HEK293 (cell line): ENCODE measurements at regions not wholly inside any gene's neighbourhood (a gene's known extent, or its start where the extent isn't known, plus 50 kb on each side); places are given as distances from the start of the nearest gene placed in this dataset.
A peak's percentile ranks its signal among the peaks of the same experiment; 100 is the strongest.

Experiments
- CTCF ChIA-PET: fragments of 350-600 bp; formaldehyde crosslinking; extraction: SDS; loops from one replicate; lab custom pipeline; 2021; ENCODE audit warnings: antibody characterized with exemption; lab: Yijun Ruan, JAX
- POLR2A ChIA-PET: fragments of 300-600 bp; formaldehyde crosslinking; extraction: SDS; loops from one replicate; lab custom pipeline; 2020; ENCODE audit warnings: antibody characterized with exemption, inconsistent platforms; lab: Yijun Ruan, JAX
- H3K27ac ChIP-seq: fragments of 200-500 bp; sonication (Bioruptor generic); 2 replicates; pipeline ENCODE4 v1.5.1; 2014; ENCODE audit warnings: low read depth, low read length, control low read depth, inconsistent platforms; ENCODE audit errors: extremely low read depth
- H3K36me3 ChIP-seq, 2 experiments: fragments of 200-500 bp in 1 of 2; sonication (Bioruptor generic) in 1 of 2; 1 replicate in 1 of 2; 2 replicates in 1 of 2; pipeline ENCODE4 v1.5.1; 2014 to 2017; ENCODE audit warnings: inconsistent platforms in 2 of 2, low read length in 2 of 2; ENCODE audit not compliant: control insufficient read depth in 2 of 2, insufficient read depth in 1 of 2
- H3K4me1 ChIP-seq: fragments of 200-500 bp; sonication (Bioruptor generic); 2 replicates; pipeline ENCODE4 v1.5.1; 2014; ENCODE audit warnings: mild to moderate bottlenecking, low read length, inconsistent platforms; ENCODE audit not compliant: control insufficient read depth, insufficient read depth
- H3K4me3 ChIP-seq: 2 replicates; pipeline ENCODE4 v1.5.1; 2011; ENCODE audit warnings: low read depth, mild to moderate bottlenecking, control low read depth, low read length, moderate library complexity
- H3K9me3 ChIP-seq: fragments of 200-500 bp; sonication (Bioruptor generic); 2 replicates; pipeline ENCODE4 v1.5.1; 2014; ENCODE audit warnings: low read depth, low read length, inconsistent platforms; ENCODE audit not compliant: control insufficient read depth, insufficient read depth
- HOXA7 ChIP-seq: sonication (generic); formaldehyde crosslinking; IDR thresholded peaks from 2 replicates; pipeline ENCODE4 v1.8.1; 2022; ENCODE audit warnings: missing genetic modification reagents, borderline replicate concordance
- KLF7 ChIP-seq: fragments of 450-650 bp; formaldehyde crosslinking; IDR thresholded peaks from 2 replicates; pipeline ENCODE4 v1.5.1; 2016; ENCODE audit warnings: missing biosample characterization, missing genetic modification characterization, borderline replicate concordance
- OSR2 ChIP-seq: fragments of 450-650 bp; formaldehyde crosslinking; IDR thresholded peaks from 2 replicates; pipeline ENCODE4 v1.5.1; 2016; ENCODE audit warnings: missing biosample characterization, missing genetic modification characterization
- REPIN1 ChIP-seq: fragments of 450-650 bp; formaldehyde crosslinking; IDR thresholded peaks from 2 replicates; pipeline ENCODE4 v1.5.1; 2017; ENCODE audit warnings: missing biosample characterization, missing genetic modification characterization, low read depth
- SCRT1 ChIP-seq: fragments of 450-650 bp; formaldehyde crosslinking; IDR thresholded peaks from 2 replicates; pipeline ENCODE4 v1.5.1; 2016; ENCODE audit warnings: missing biosample characterization, missing genetic modification characterization, borderline replicate concordance
- SP2 ChIP-seq: fragments of 450-650 bp; formaldehyde crosslinking; IDR thresholded peaks from 2 replicates; pipeline ENCODE4 v1.5.1; 2016; ENCODE audit warnings: missing biosample characterization, missing genetic modification characterization
- TRIM28 ChIP-seq: IDR thresholded peaks from 2 replicates; pipeline ENCODE4 v1.6.1; 2011; ENCODE audit warnings: low read length, control low read depth, borderline replicate concordance
- ZBTB17 ChIP-seq: fragments of 450-650 bp; formaldehyde crosslinking; IDR thresholded peaks from 2 replicates; pipeline ENCODE4 v1.5.1; 2016; ENCODE audit warnings: missing biosample characterization, missing genetic modification characterization
- ZBTB20 ChIP-seq: fragments of 450-650 bp; formaldehyde crosslinking; IDR thresholded peaks from 2 replicates; pipeline ENCODE4 v1.5.1; 2016; ENCODE audit warnings: missing biosample characterization, missing genetic modification characterization
- ZFP69B ChIP-seq: fragments of 450-650 bp; formaldehyde crosslinking; IDR thresholded peaks from 2 replicates; pipeline ENCODE4 v1.5.1; 2016; ENCODE audit warnings: missing biosample characterization, missing genetic modification characterization
- ZIC2 ChIP-seq: fragments of 450-650 bp; formaldehyde crosslinking; IDR thresholded peaks from 2 replicates; pipeline ENCODE4 v1.5.1; 2016; ENCODE audit warnings: missing biosample characterization, missing genetic modification characterization
- ZNF239 ChIP-seq: fragments of 450-650 bp; formaldehyde crosslinking; IDR thresholded peaks from 2 replicates; pipeline ENCODE4 v1.5.1; 2016; ENCODE audit warnings: missing biosample characterization, missing genetic modification characterization
- ZNF394 ChIP-seq: fragments of 450-650 bp; formaldehyde crosslinking; IDR thresholded peaks from 2 replicates; pipeline ENCODE4 v1.5.1; 2016; ENCODE audit warnings: missing biosample characterization, missing genetic modification characterization, mild to moderate bottlenecking, moderate library complexity, borderline replicate concordance
- ZNF423 ChIP-seq: fragments of 450-650 bp; formaldehyde crosslinking; IDR thresholded peaks from 2 replicates; pipeline ENCODE4 v1.5.1; 2016; ENCODE audit warnings: missing biosample characterization, missing genetic modification characterization
- ZNF426 ChIP-seq: fragments of 450-650 bp; formaldehyde crosslinking; IDR thresholded peaks from 2 replicates; pipeline ENCODE4 v1.5.1; 2017; ENCODE audit warnings: missing biosample characterization, missing genetic modification characterization, mild to moderate bottlenecking, inconsistent platforms, moderate library complexity
- ZNF48 ChIP-seq: fragments of 450-650 bp; formaldehyde crosslinking; IDR thresholded peaks from 2 replicates; pipeline ENCODE4 v1.5.1; 2016; ENCODE audit warnings: missing biosample characterization, missing genetic modification characterization
- ZNF585B ChIP-seq: fragments of 450-650 bp; formaldehyde crosslinking; IDR thresholded peaks from 2 replicates; pipeline ENCODE4 v1.5.1; 2016; ENCODE audit warnings: missing biosample characterization, missing genetic modification characterization
- ZNF600 ChIP-seq: fragments of 450-650 bp; formaldehyde crosslinking; IDR thresholded peaks from 2 replicates; pipeline ENCODE4 v1.5.1; 2016; ENCODE audit warnings: missing biosample characterization, missing genetic modification characterization
- ZNF624 ChIP-seq: fragments of 450-650 bp; formaldehyde crosslinking; IDR thresholded peaks from 2 replicates; pipeline ENCODE4 v1.5.1; 2017; ENCODE audit warnings: missing biosample characterization, missing genetic modification characterization
- ZNF76 ChIP-seq: fragments of 450-650 bp; formaldehyde crosslinking; IDR thresholded peaks from 2 replicates; pipeline ENCODE4; 2016; ENCODE audit warnings: low read depth, missing biosample characterization, missing genetic modification characterization, borderline replicate concordance
- ZNF792 ChIP-seq: fragments of 450-650 bp; formaldehyde crosslinking; IDR thresholded peaks from 2 replicates; pipeline ENCODE4 v1.5.1; 2016; ENCODE audit warnings: missing biosample characterization, missing genetic modification characterization
- ZXDB ChIP-seq: fragments of 450-650 bp; formaldehyde crosslinking; IDR thresholded peaks from 2 replicates; pipeline ENCODE4 v1.5.1; 2016; ENCODE audit warnings: missing biosample characterization, missing genetic modification characterization
- TF ChIP-seq, protein P1 (sequence below): fragments of 450-650 bp; formaldehyde crosslinking; IDR thresholded peaks from 2 replicates; pipeline ENCODE4 v1.5.1; 2017; ENCODE audit warnings: missing biosample characterization, mild to moderate bottlenecking, missing genetic modification characterization, moderate library complexity
- TF ChIP-seq, protein P2 (sequence below): fragments of 450-650 bp; formaldehyde crosslinking; IDR thresholded peaks from 2 replicates; pipeline ENCODE4 v1.5.1; 2016; ENCODE audit warnings: missing biosample characterization, missing genetic modification characterization
- TF ChIP-seq, protein P3 (sequence below): fragments of 450-650 bp; formaldehyde crosslinking; IDR thresholded peaks from 2 replicates; pipeline ENCODE4 v1.5.1; 2016; ENCODE audit warnings: missing biosample characterization, missing genetic modification characterization

- TF ChIP-seq TRIM28: no peak
- TF ChIP-seq ZXDB (tag by site-specific recombination): no peak
- TF ChIP-seq, protein P1, sequence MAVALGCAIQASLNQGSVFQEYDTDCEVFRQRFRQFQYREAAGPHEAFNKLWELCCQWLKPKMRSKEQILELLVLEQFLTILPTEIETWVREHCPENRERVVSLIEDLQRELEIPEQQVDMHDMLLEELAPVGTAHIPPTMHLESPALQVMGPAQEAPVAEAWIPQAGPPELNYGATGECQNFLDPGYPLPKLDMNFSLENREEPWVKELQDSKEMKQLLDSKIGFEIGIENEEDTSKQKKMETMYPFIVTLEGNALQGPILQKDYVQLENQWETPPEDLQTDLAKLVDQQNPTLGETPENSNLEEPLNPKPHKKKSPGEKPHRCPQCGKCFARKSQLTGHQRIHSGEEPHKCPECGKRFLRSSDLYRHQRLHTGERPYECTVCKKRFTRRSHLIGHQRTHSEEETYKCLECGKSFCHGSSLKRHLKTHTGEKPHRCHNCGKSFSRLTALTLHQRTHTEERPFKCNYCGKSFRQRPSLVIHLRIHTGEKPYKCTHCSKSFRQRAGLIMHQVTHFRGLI (tag by site-specific recombination): peak; percentile 90
- TF ChIP-seq HOXA7 (CRISPR knock-in tag): no peak
- TF ChIP-seq ZIC2 (tag by site-specific recombination): peak; percentile 98
- peak; percentile 98 for TF ChIP-seq ZBTB20 (tag by site-specific recombination)
- no peak for TF ChIP-seq ZNF76 (tag by site-specific recombination)
- no peak for TF ChIP-seq ZNF239 (tag by site-specific recombination)
- no peak for TF ChIP-seq KLF7 (tag by site-specific recombination)
- no peak for TF ChIP-seq ZNF585B (tag by site-specific recombination)
- peak; percentile 30; the same call in 1 of the 2 replicates for TF ChIP-seq SCRT1 (tag by site-specific recombination)
- TF ChIP-seq OSR2 (tag by site-specific recombination): peak; percentile 31; the same call in 1 of the 2 replicates
- TF ChIP-seq SP2: 0 out of 2 replicates have a peak, but pooled peaks have one; percentile 13
- no peak for TF ChIP-seq ZNF624 (tag by site-specific recombination)
- 0 out of 2 replicates have a peak, but pooled peaks have one; percentile 23 for TF ChIP-seq ZNF423 (tag by site-specific recombination)
- peak; percentile 92 for TF ChIP-seq ZNF600 (tag by site-specific recombination)
- TF ChIP-seq REPIN1: no peak
- TF ChIP-seq ZBTB17 (tag by site-specific recombination): peak; percentile 84
- TF ChIP-seq, protein P2, sequence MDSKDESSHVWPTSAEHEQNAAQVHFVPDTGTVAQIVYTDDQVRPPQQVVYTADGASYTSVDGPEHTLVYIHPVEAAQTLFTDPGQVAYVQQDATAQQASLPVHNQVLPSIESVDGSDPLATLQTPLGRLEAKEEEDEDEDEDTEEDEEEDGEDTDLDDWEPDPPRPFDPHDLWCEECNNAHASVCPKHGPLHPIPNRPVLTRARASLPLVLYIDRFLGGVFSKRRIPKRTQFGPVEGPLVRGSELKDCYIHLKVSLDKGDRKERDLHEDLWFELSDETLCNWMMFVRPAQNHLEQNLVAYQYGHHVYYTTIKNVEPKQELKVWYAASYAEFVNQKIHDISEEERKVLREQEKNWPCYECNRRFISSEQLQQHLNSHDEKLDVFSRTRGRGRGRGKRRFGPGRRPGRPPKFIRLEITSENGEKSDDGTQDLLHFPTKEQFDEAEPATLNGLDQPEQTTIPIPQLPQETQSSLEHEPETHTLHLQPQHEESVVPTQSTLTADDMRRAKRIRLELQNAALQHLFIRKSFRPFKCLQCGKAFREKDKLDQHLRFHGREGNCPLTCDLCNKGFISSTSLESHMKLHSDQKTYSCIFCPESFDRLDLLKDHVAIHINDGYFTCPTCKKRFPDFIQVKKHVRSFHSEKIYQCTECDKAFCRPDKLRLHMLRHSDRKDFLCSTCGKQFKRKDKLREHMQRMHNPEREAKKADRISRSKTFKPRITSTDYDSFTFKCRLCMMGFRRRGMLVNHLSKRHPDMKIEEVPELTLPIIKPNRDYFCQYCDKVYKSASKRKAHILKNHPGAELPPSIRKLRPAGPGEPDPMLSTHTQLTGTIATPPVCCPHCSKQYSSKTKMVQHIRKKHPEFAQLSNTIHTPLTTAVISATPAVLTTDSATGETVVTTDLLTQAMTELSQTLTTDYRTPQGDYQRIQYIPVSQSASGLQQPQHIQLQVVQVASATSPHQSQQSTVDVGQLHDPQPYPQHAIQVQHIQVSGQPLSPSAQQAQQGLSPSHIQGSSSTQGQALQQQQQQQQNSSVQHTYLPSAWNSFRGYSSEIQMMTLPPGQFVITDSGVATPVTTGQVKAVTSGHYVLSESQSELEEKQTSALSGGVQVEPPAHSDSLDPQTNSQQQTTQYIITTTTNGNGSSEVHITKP (tag by site-specific recombination): peak; percentile 63; the same call in 1 of the 2 replicates
- TF ChIP-seq, all 188 proteins: peak for 10
- ChIA-PET POLR2A (no interaction called here), CTCF (no interaction called here)
- H3K9me3 ChIP-seq: no peaks in the 10 kb centered on the region
- no peak overlapping the region for H3K27ac ChIP-seq
- H3K36me3 ChIP-seq: no peaks in the 10 kb centered on the region
- H3K4me3 ChIP-seq: no peak overlapping the region
- H3K4me1 ChIP-seq: no peaks in the 10 kb centered on the region
Observed at GRCh38 chr5:62138607-62139006, 167.4 kb upstream of the KIF2A start.

DNA sequence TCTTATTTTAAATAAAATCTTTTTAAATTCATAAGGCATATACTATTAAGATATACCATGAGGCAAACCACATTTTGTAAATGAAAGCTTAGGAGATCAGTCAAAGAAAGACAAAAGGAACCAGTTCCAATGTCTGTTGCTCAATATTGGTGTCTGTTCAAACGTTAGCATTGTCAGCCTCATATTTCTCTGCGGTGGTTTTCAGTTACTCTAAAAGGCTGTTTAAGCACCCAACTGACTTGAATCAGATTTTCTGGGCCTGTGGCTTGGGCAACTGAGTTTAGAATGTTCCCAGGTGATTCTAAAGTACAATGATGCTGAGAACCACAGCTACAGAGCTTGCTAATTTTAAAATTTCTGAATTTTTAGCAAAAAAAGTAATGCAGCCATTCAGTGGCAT, 166.3 kb upstream of the KIF2A start:
- Histone ChIP-seq H3K27ac (no peak overlapping the region), H3K9me3 (no peaks in the 10 kb centered on the region)
- CTCF ChIA-PET: no interaction called here
- TF ChIP-seq ZXDB (tag by site-specific recombination) (no peak), ZNF624 (tag by site-specific recombination) (no peak), ZNF792 (tag by site-specific recombination) (no peak), ZNF394 (tag by site-specific recombination) (no peak), ZNF48 (no peak), ZNF426 (tag by site-specific recombination) (no peak), ZFP69B (tag by site-specific recombination) (no peak)
- TF ChIP-seq, protein P2 (tag by site-specific recombination): no peak
- TF ChIP-seq, protein P3, sequence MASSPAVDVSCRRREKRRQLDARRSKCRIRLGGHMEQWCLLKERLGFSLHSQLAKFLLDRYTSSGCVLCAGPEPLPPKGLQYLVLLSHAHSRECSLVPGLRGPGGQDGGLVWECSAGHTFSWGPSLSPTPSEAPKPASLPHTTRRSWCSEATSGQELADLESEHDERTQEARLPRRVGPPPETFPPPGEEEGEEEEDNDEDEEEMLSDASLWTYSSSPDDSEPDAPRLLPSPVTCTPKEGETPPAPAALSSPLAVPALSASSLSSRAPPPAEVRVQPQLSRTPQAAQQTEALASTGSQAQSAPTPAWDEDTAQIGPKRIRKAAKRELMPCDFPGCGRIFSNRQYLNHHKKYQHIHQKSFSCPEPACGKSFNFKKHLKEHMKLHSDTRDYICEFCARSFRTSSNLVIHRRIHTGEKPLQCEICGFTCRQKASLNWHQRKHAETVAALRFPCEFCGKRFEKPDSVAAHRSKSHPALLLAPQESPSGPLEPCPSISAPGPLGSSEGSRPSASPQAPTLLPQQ (tag by site-specific recombination): no peak

More for the DNA sequence above, 166.3 kb upstream of the KIF2A start:
- POLR2A ChIA-PET: no interaction called here
- Histone ChIP-seq H3K36me3 (no peaks in the 10 kb centered on the region), H3K4me1 (no peaks in the 10 kb centered on the region), H3K4me3 (no peak overlapping the region)
